Endothelial cell of umbilical vein (primary cell): ENCODE measurements at regions not wholly inside any gene's neighbourhood (a gene's known extent, or its start where the extent isn't known, plus 50 kb on each side); places are given as distances from the start of the nearest gene placed in this dataset.
"Not testable (repeated sequence)": the region's sequence is repeated elsewhere in the genome, so short reads cannot be mapped to it uniquely, and the experiment has no call there.

Experiments
- BruUV-seq: library from RNA; stranded (reverse); fragments of 400-500 nt; replicated peaks from 2 replicates; lab custom pipeline; 2021; lab: Mats Ljungman, UMichigan
- CTCF ChIA-PET: fragments of 300-600, 350-600 bp; sonication (Branson Sonifier 250); formaldehyde crosslinking; loops from one replicate; lab custom pipeline; 2021; ENCODE audit warnings: antibody characterized with exemption, inconsistent platforms; lab: Charles Lee
- POLR2A ChIA-PET: fragments of 300-600, 350-600 bp; sonication (Branson Sonifier 250); formaldehyde crosslinking; loops from one replicate; lab custom pipeline; 2021; ENCODE audit warnings: antibody characterized with exemption, inconsistent platforms; lab: Charles Lee
- DNase-seq: peaks from one replicate; pipeline ENCODE4 v3.0.0-alpha.2; 2011; ENCODE audit warnings: low read depth, low spot score
- FAIRE-seq: peaks from 2 replicates; lab custom pipeline; 2011; peaks lifted over from hg19 to GRCh38; lab: Jason Lieb, UNC
- H2AFZ ChIP-seq: 2 replicates; pipeline ENCODE4 v1.6.0; 2012; ENCODE audit warnings: low read depth, low read length, control low read depth, inconsistent platforms
- H3K27ac ChIP-seq: 2 replicates; pipeline ENCODE4 v1.5.1; 2011; ENCODE audit warnings: low read depth, mild to moderate bottlenecking, control low read depth, low read length, moderate library complexity; ENCODE audit not compliant: insufficient read depth
- H3K27me3 ChIP-seq, 2 experiments: 2 replicates each; pipeline versions ENCODE4 v1.6.0 to v1.6.1; 2011; ENCODE audit warnings: low read length in 2 of 2, mixed read lengths in 1 of 2; ENCODE audit not compliant: control insufficient read depth in 2 of 2, insufficient read depth in 2 of 2
- H3K36me3 ChIP-seq, 2 experiments: 2 replicates in 1 of 2; 3 replicates in 1 of 2; pipeline ENCODE4 v1.5.1; 2011; ENCODE audit warnings: low read length in 2 of 2, mild to moderate bottlenecking in 1 of 2, moderate library complexity in 1 of 2; ENCODE audit not compliant: control insufficient read depth in 2 of 2, insufficient read depth in 2 of 2; ENCODE audit errors: extremely low read depth in 1 of 2
- H3K4me1 ChIP-seq: 3 replicates; pipeline ENCODE4 v1.5.1; 2011; ENCODE audit warnings: mild to moderate bottlenecking, low read length; ENCODE audit not compliant: control insufficient read depth, insufficient read depth; ENCODE audit errors: extremely low read depth
- H3K4me2 ChIP-seq: 2 replicates; pipeline ENCODE4 v1.6.1; 2011; ENCODE audit warnings: low read length, control low read depth, mixed read lengths; ENCODE audit not compliant: insufficient read depth
- H3K4me3 ChIP-seq, 3 experiments: fragments of 200-600 bp in 1 of 3; sonication (generic), shearing (Covaris generic) in 1 of 3; replicated peaks in 1 of 3; 2 replicates each; pipeline ENCODE4 v1.5.1; 2011 to 2016; ENCODE audit warnings: control low read depth in 3 of 3, low read length in 3 of 3, mild to moderate bottlenecking in 2 of 3, inconsistent platforms in 1 of 3, low read depth in 1 of 3, moderate library complexity in 1 of 3; ENCODE audit not compliant: insufficient read depth in 1 of 3
- H3K79me2 ChIP-seq: 2 replicates; pipeline ENCODE4 v1.6.0; 2012; ENCODE audit warnings: low read length, inconsistent platforms; ENCODE audit not compliant: control insufficient read depth, insufficient read depth
- H3K9ac ChIP-seq: replicated peaks from 2 replicates; pipeline ENCODE3; 2011; ENCODE audit warnings: low read length, control low read depth; ENCODE audit not compliant: insufficient read depth; ENCODE audit errors: extremely low read depth
- H3K9me1 ChIP-seq: replicated peaks from 3 replicates; pipeline ENCODE4 v1.6.0; 2011; ENCODE audit warnings: mild to moderate bottlenecking, low read length; ENCODE audit not compliant: control insufficient read depth, insufficient read depth; ENCODE audit errors: extremely low read depth
- H3K9me3 ChIP-seq: replicated peaks from 2 replicates; pipeline ENCODE4 v1.5.1; 2012; ENCODE audit warnings: low read length, inconsistent platforms; ENCODE audit not compliant: control insufficient read depth, insufficient read depth
- H4K20me1 ChIP-seq: replicated peaks from 2 replicates; pipeline ENCODE3; 2011; ENCODE audit warnings: mild to moderate bottlenecking, low read length; ENCODE audit not compliant: control insufficient read depth, insufficient read depth; ENCODE audit errors: extremely low read depth
- EZH2 ChIP-seq: IDR thresholded peaks from 2 replicates; pipeline ENCODE4 v1.6.1; 2012; ENCODE audit warnings: borderline replicate concordance, low read depth, mild to moderate bottlenecking, moderate library complexity, low read length, inconsistent platforms; ENCODE audit not compliant: severe bottlenecking
- FOS ChIP-seq: IDR thresholded peaks from 2 replicates; pipeline ENCODE4 v1.6.1; 2011; ENCODE audit warnings: mild to moderate bottlenecking, low read length, moderate library complexity, borderline replicate concordance; ENCODE audit not compliant: insufficient read depth
- GATA2 ChIP-seq: IDR thresholded peaks from 2 replicates; pipeline ENCODE4 v1.7.0; 2011; ENCODE audit warnings: low read depth, mild to moderate bottlenecking, moderate library complexity, mixed read lengths, low read length; ENCODE audit not compliant: insufficient read length, insufficient read depth
- JUN ChIP-seq: IDR thresholded peaks from 2 replicates; pipeline ENCODE4 v1.6.1; 2011; ENCODE audit warnings: borderline replicate concordance, low read depth; ENCODE audit not compliant: insufficient read length, insufficient read depth
- MYC ChIP-seq: IDR thresholded peaks from one replicate; pipeline ENCODE4 v1.6.1; 2011; ENCODE audit warnings: mild to moderate bottlenecking, low read depth, low read length
- POLR2A ChIP-seq: IDR thresholded peaks from 2 replicates; pipeline ENCODE4 v1.6.1; 2012; ENCODE audit warnings: low read depth, mild to moderate bottlenecking, control low read depth, low read length
- POLR2AphosphoS5 ChIP-seq: IDR thresholded peaks from 2 replicates; pipeline ENCODE4 v1.6.1; 2012; ENCODE audit warnings: low read depth, mild to moderate bottlenecking, control low read depth, low read length, moderate library complexity; ENCODE audit not compliant: insufficient read depth
- dilution Hi-C: fragments of 300-500 bp; cut with MboI; formaldehyde crosslinking; loops from one replicate; pipeline ENCODE4 v1.15.0; 2019; ENCODE audit warnings: low sequenced_read_pairs; ENCODE audit not compliant: extremely low pct_ligation_motif_present
- intact Hi-C: fragments of 100-400 bp; cut with micrococcal nuclease; formaldehyde crosslinking; loops from one replicate; pipeline ENCODE4 v1.10.0; 2022
- TF ChIP-seq, protein P1 (sequence below): IDR thresholded peaks from 2 replicates; pipeline ENCODE4 v1.6.1; 2011; ENCODE audit not compliant: insufficient read depth, insufficient read length
- TF ChIP-seq, protein P2 (sequence below), 2 donors: IDR thresholded peaks; 1 replicate in 1 of 2; 2 replicates in 1 of 2; pipeline ENCODE4 v1.5.1; 2011; ENCODE audit warnings: low read length in 2 of 2, mild to moderate bottlenecking in 2 of 2, moderate library complexity in 2 of 2, control low read depth in 1 of 2, inconsistent platforms in 1 of 2, low read depth in 1 of 2; ENCODE audit not compliant: insufficient read depth in 1 of 2; ENCODE audit errors: extremely low read depth in 1 of 2

DNA sequence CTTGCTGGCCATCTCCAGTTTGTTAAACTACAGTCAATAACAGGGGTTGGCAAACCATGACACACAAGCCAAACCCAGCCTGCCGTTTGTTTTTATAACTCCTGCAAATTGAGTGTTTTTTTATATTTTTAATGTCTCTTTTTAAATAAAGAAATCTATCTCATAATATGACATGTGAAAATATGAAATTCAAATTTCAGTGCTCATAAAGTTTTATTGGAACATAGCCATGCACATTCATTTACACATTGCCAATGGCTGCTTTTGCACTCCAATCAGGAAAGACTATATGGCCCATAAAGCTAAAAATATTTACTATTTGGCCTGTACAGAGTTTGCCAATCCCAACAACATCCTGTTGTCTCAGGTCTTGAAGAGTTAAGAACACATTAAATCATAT is 129.0 kb upstream of the SRSF6 start:
- ChIA-PET POLR2A (no interaction called here), CTCF (no interaction called here)
- Histone ChIP-seq H2AFZ (no peak overlapping the region), H3K27ac (no peak overlapping the region), H4K20me1 (no peaks in the 10 kb centered on the region), H3K79me2 (no peaks in the 10 kb centered on the region), H3K9me1 (no peaks in the 10 kb centered on the region), H3K4me3 (no peak overlapping the region), H3K27me3 (no peaks in the 10 kb centered on the region), H3K4me1 (no peaks in the 10 kb centered on the region), H3K9me3 (peaks cover 6% of the 10 kb centered on the region), H3K36me3 (no peaks in the 10 kb centered on the region), H3K4me2 (no peak overlapping the region), H3K9ac (no peak overlapping the region)
- dilution Hi-C loops (no loop called here), intact Hi-C loops (no loop called here)
- TF ChIP-seq POLR2AphosphoS5 = no peak
- no peak for TF ChIP-seq MYC
- TF ChIP-seq FOS = no peak
- TF ChIP-seq EZH2 = no peak
- TF ChIP-seq JUN = no peak
- TF ChIP-seq POLR2A = no peak
- TF ChIP-seq, protein P1, sequence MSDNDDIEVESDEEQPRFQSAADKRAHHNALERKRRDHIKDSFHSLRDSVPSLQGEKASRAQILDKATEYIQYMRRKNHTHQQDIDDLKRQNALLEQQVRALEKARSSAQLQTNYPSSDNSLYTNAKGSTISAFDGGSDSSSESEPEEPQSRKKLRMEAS = no peak
- TF ChIP-seq, protein P2, sequence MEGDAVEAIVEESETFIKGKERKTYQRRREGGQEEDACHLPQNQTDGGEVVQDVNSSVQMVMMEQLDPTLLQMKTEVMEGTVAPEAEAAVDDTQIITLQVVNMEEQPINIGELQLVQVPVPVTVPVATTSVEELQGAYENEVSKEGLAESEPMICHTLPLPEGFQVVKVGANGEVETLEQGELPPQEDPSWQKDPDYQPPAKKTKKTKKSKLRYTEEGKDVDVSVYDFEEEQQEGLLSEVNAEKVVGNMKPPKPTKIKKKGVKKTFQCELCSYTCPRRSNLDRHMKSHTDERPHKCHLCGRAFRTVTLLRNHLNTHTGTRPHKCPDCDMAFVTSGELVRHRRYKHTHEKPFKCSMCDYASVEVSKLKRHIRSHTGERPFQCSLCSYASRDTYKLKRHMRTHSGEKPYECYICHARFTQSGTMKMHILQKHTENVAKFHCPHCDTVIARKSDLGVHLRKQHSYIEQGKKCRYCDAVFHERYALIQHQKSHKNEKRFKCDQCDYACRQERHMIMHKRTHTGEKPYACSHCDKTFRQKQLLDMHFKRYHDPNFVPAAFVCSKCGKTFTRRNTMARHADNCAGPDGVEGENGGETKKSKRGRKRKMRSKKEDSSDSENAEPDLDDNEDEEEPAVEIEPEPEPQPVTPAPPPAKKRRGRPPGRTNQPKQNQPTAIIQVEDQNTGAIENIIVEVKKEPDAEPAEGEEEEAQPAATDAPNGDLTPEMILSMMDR (IDR thresholded peaks at IDR 0.05; ENCODE audit: extremely low read depth in 1 of 2, insufficient read depth in 1 of 2, low read depth in 1 of 2, low read length in 2 of 2) = no peak
- no peak for TF ChIP-seq GATA2
- no peak for DNase-seq
- no peak for FAIRE-seq
- BruUV-seq = no TSS peak

DNA sequence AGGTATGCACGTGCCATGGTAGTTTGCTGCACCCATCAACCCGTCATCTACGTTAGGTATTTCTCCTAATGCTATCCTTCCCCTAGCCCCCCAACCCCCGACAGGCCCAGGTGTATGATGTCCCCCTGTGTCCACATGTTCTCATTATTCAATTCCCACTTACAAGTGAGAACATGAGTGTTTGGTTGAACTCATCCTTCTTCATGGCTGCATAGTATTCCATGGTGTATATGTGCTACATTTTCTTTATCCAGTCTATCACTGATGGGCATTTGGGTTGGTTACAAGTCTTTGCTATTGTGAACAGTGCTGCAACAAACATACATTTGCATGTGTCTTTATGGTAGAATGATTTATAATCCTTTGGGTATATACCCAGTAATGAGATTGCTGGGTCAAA is 130.5 kb upstream of the SRSF6 start:
- FAIRE-seq, H4K20me1 ChIP-seq, H3K27ac ChIP-seq, H3K4me3 ChIP-seq, H3K36me3 ChIP-seq, H3K4me2 ChIP-seq, H3K4me1 ChIP-seq, BruUV-seq, intact Hi-C loops, H3K79me2 ChIP-seq, dilution Hi-C loops, DNase-seq, CTCF ChIA-PET, H3K9me3 ChIP-seq, H2AFZ ChIP-seq, H3K27me3 ChIP-seq, H3K9me1 ChIP-seq, POLR2A ChIA-PET, H3K9ac ChIP-seq: not testable (repeated sequence)
